ENCODE measurements at regions not wholly inside any gene's neighbourhood (a gene's known extent, or its start where the extent isn't known, plus 50 kb on each side); places are given as distances from the start of the nearest gene placed in this dataset.
"Not testable (repeated sequence)": the region's sequence is repeated elsewhere in the genome, so short reads cannot be mapped to it uniquely, and the experiment has no call there.

DNA sequence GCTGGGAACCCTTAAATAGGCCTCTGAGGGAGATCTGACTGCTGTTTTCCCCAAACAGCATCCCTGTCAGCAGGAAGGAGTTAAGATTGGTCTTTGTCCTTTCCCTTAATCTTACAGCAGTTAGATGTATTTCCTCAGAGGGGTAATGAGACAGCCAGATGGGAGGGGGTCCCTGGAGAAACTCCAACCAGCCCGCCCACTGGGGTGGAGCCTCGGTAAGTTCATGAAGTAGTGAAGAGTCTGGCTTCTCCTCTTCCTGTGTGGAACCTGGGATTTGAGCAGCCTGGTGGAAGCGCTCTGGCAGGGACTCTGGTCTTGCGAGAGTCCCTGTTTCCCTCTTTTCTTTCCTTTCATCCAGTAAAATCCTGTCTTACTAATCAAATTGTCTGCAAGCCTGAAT is 330.0 kb downstream of the TLL1 start:
- Histone ChIP-seq H3K36me3 (ENCODE audit: control insufficient read depth, insufficient read depth, low read length) (no peaks in the 10 kb centered on the region), H3K4me3 (ENCODE audit: low read depth, low read length) (no peak overlapping the region), H3K27me3 (ENCODE audit: control insufficient read depth, insufficient read depth, low read length) (no peaks in the 10 kb centered on the region), H3K4me1 (ENCODE audit: control insufficient read depth, insufficient read depth, low read length) (no peaks in the 10 kb centered on the region), H3K9me3 (ENCODE audit: control insufficient read depth, insufficient read depth, low read length) (no peaks in the 10 kb centered on the region), H3K27ac (ENCODE audit: low read depth, low read length) (no peak overlapping the region), H3K9ac (ENCODE audit: low read depth, low read length) (no peak overlapping the region)

GRCh38 chr4:166212326-166212725 is 339.3 kb downstream of the TLL1 start:
- H3K4me1 ChIP-seq (ENCODE audit: control insufficient read depth, insufficient read depth, low read length); H3K36me3 ChIP-seq (ENCODE audit: control insufficient read depth, insufficient read depth, low read length); H3K27ac ChIP-seq (ENCODE audit: low read depth, low read length); H3K4me3 ChIP-seq (ENCODE audit: low read depth, low read length); H3K27me3 ChIP-seq (ENCODE audit: control insufficient read depth, insufficient read depth, low read length); H3K9ac ChIP-seq (ENCODE audit: low read depth, low read length): not testable (repeated sequence)
- H3K9me3 ChIP-seq (ENCODE audit: control insufficient read depth, insufficient read depth, low read length), result peaks cover 22% of the 10 kb centered on the region

DNA sequence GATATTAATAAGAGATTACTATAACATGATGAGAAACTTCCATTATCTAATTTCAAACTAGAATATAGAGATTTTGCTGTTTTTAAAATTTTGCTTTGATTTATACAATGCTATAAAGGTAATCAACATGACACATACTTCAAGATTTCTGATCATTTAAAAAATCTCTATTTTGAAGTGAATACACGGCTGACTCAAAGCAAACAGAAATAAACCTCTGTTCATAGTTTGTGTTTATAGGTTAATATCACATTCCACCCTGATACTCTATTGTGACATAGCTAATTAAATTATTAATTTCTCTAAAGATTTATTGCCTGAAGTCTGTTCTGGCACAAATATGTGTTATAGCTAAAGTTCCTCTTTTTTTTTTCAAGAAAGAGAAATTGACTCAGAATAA is 349.2 kb downstream of the TLL1 start:
- Histone ChIP-seq H3K4me1 (ENCODE audit: control insufficient read depth, insufficient read depth, low read length) (no peaks in the 10 kb centered on the region), H3K27ac (ENCODE audit: low read depth, low read length) (no peak overlapping the region), H3K27me3 (ENCODE audit: control insufficient read depth, insufficient read depth, low read length) (no peaks in the 10 kb centered on the region), H3K36me3 (ENCODE audit: control insufficient read depth, insufficient read depth, low read length) (no peaks in the 10 kb centered on the region), H3K9ac (ENCODE audit: low read depth, low read length) (no peak overlapping the region), H3K4me3 (ENCODE audit: low read depth, low read length) (no peak overlapping the region), H3K9me3 (ENCODE audit: control insufficient read depth, insufficient read depth, low read length) (peaks cover under 1% of the 10 kb centered on the region; the same call in 1 of the 2 replicates)

- no peaks in the 10 kb centered on the region for H3K27me3 ChIP-seq (ENCODE audit: control insufficient read depth, insufficient read depth, low read length)
- H3K36me3 ChIP-seq (ENCODE audit: control insufficient read depth, insufficient read depth, low read length), result no peaks in the 10 kb centered on the region
- no peak overlapping the region for H3K27ac ChIP-seq (ENCODE audit: low read depth, low read length)
- no peaks in the 10 kb centered on the region for H3K4me1 ChIP-seq (ENCODE audit: control insufficient read depth, insufficient read depth, low read length)
- H3K9ac ChIP-seq (ENCODE audit: low read depth, low read length), result no peak overlapping the region
- peaks cover 11% of the 10 kb centered on the region; the same call in 1 of the 2 replicates for H3K9me3 ChIP-seq (ENCODE audit: control insufficient read depth, insufficient read depth, low read length)
- H3K4me3 ChIP-seq (ENCODE audit: low read depth, low read length), result no peak overlapping the region
These were observed 355.1 kb downstream of the TLL1 start for GRCh38 chr4:166228112-166228511.

GRCh38 chr4:166229799-166230198 is 356.8 kb downstream of the TLL1 start:
- H3K9me3 ChIP-seq (ENCODE audit: control insufficient read depth, insufficient read depth, low read length), result peaks cover 11% of the 10 kb centered on the region; the same call in 1 of the 2 replicates

GRCh38 chr4:166230841-166231240 is 357.8 kb downstream of the TLL1 start:
- Histone ChIP-seq H3K27ac (ENCODE audit: low read depth, low read length) (no peak overlapping the region), H3K4me1 (ENCODE audit: control insufficient read depth, insufficient read depth, low read length) (no peaks in the 10 kb centered on the region), H3K4me3 (ENCODE audit: low read depth, low read length) (no peak overlapping the region), H3K9ac (ENCODE audit: low read depth, low read length) (no peak overlapping the region), H3K27me3 (ENCODE audit: control insufficient read depth, insufficient read depth, low read length) (no peaks in the 10 kb centered on the region), H3K36me3 (ENCODE audit: control insufficient read depth, insufficient read depth, low read length) (no peaks in the 10 kb centered on the region), H3K9me3 (ENCODE audit: control insufficient read depth, insufficient read depth, low read length) (peaks cover 11% of the 10 kb centered on the region; the same call in 1 of the 2 replicates)

More at GRCh38 chr4:166229799-166230198, 356.8 kb downstream of the TLL1 start:
- Histone ChIP-seq H3K4me1 (ENCODE audit: control insufficient read depth, insufficient read depth, low read length) (no peaks in the 10 kb centered on the region), H3K4me3 (ENCODE audit: low read depth, low read length) (no peak overlapping the region), H3K36me3 (ENCODE audit: control insufficient read depth, insufficient read depth, low read length) (no peaks in the 10 kb centered on the region), H3K9ac (ENCODE audit: low read depth, low read length) (no peak overlapping the region), H3K27ac (ENCODE audit: low read depth, low read length) (no peak overlapping the region), H3K27me3 (ENCODE audit: control insufficient read depth, insufficient read depth, low read length) (no peaks in the 10 kb centered on the region)

- H3K4me3 ChIP-seq (ENCODE audit: low read depth, low read length), result no peak overlapping the region
- no peaks in the 10 kb centered on the region for H3K4me1 ChIP-seq (ENCODE audit: control insufficient read depth, insufficient read depth, low read length)
- H3K27ac ChIP-seq (ENCODE audit: low read depth, low read length), result no peak overlapping the region
- no peaks in the 10 kb centered on the region for H3K27me3 ChIP-seq (ENCODE audit: control insufficient read depth, insufficient read depth, low read length)
- no peaks in the 10 kb centered on the region for H3K9me3 ChIP-seq (ENCODE audit: control insufficient read depth, insufficient read depth, low read length)
- no peaks in the 10 kb centered on the region for H3K36me3 ChIP-seq (ENCODE audit: control insufficient read depth, insufficient read depth, low read length)
- H3K9ac ChIP-seq (ENCODE audit: low read depth, low read length), result no peak overlapping the region
These were observed 366.3 kb downstream of the TLL1 start for GRCh38 chr4:166239354-166239753.

- Histone ChIP-seq H3K36me3 (ENCODE audit: control insufficient read depth, insufficient read depth, low read length) (no peaks in the 10 kb centered on the region), H3K4me1 (ENCODE audit: control insufficient read depth, insufficient read depth, low read length) (no peaks in the 10 kb centered on the region), H3K9me3 (ENCODE audit: control insufficient read depth, insufficient read depth, low read length) (no peaks in the 10 kb centered on the region), H3K27me3 (ENCODE audit: control insufficient read depth, insufficient read depth, low read length) (no peaks in the 10 kb centered on the region), H3K9ac (ENCODE audit: low read depth, low read length) (no peak overlapping the region), H3K27ac (ENCODE audit: low read depth, low read length) (no peak overlapping the region), H3K4me3 (ENCODE audit: low read depth, low read length) (no peak overlapping the region)
These were observed 379.7 kb downstream of the TLL1 start for GRCh38 chr4:166252487-166253402.

- Histone ChIP-seq H3K4me3 (ENCODE audit: low read depth, low read length) (no peak overlapping the region), H3K4me1 (ENCODE audit: control insufficient read depth, insufficient read depth, low read length) (no peaks in the 10 kb centered on the region), H3K9ac (ENCODE audit: low read depth, low read length) (no peak overlapping the region), H3K27ac (ENCODE audit: low read depth, low read length) (no peak overlapping the region), H3K27me3 (ENCODE audit: control insufficient read depth, insufficient read depth, low read length) (no peaks in the 10 kb centered on the region), H3K9me3 (ENCODE audit: control insufficient read depth, insufficient read depth, low read length) (no peaks in the 10 kb centered on the region), H3K36me3 (ENCODE audit: control insufficient read depth, insufficient read depth, low read length) (no peaks in the 10 kb centered on the region)
These were observed 384.2 kb downstream of the TLL1 start for GRCh38 chr4:166257276-166257675.

GRCh38 chr4:166257891-166258290 is 384.9 kb downstream of the TLL1 start:
- Histone ChIP-seq H3K9me3 (ENCODE audit: control insufficient read depth, insufficient read depth, low read length) (no peaks in the 10 kb centered on the region), H3K4me3 (ENCODE audit: low read depth, low read length) (no peak overlapping the region), H3K4me1 (ENCODE audit: control insufficient read depth, insufficient read depth, low read length) (no peaks in the 10 kb centered on the region), H3K27ac (ENCODE audit: low read depth, low read length) (no peak overlapping the region), H3K27me3 (ENCODE audit: control insufficient read depth, insufficient read depth, low read length) (no peaks in the 10 kb centered on the region), H3K9ac (ENCODE audit: low read depth, low read length) (no peak overlapping the region), H3K36me3 (ENCODE audit: control insufficient read depth, insufficient read depth, low read length) (no peaks in the 10 kb centered on the region)

GRCh38 chr4:166259081-166259480 is 386.0 kb downstream of the TLL1 start:
- Histone ChIP-seq H3K9ac (ENCODE audit: low read depth, low read length) (no peak overlapping the region), H3K27ac (ENCODE audit: low read depth, low read length) (no peak overlapping the region), H3K36me3 (ENCODE audit: control insufficient read depth, insufficient read depth, low read length) (no peaks in the 10 kb centered on the region), H3K4me1 (ENCODE audit: control insufficient read depth, insufficient read depth, low read length) (no peaks in the 10 kb centered on the region), H3K27me3 (ENCODE audit: control insufficient read depth, insufficient read depth, low read length) (no peaks in the 10 kb centered on the region), H3K9me3 (ENCODE audit: control insufficient read depth, insufficient read depth, low read length) (no peaks in the 10 kb centered on the region), H3K4me3 (ENCODE audit: low read depth, low read length) (no peak overlapping the region)

All from HUES48 (cell line).